HepG2 (cell line): ENCODE measurements at regions not wholly inside any gene's neighbourhood (a gene's known extent, or its start where the extent isn't known, plus 50 kb on each side); places are given as distances from the start of the nearest gene placed in this dataset.
A peak's percentile ranks its signal among the peaks of the same experiment; 100 is the strongest.

Experiments used
- ATAC-seq: fragments of 200-7000 bp; cut with Tn5 transposase; 3 replicates; pipeline ENCODE4 v1.9.1; 2020; ENCODE audit warnings: mild to moderate bottlenecking, moderate library complexity
- BruUV-seq: library from RNA; stranded (reverse); fragments of 400-500 nt; replicated peaks from 2 replicates; lab custom pipeline; 2021; lab: Mats Ljungman, UMichigan
- CTCF ChIA-PET: fragments of 300-600 bp; formaldehyde crosslinking; extraction: SDS; loops from one replicate; lab custom pipeline; 2021; ENCODE audit warnings: low total read pairs, inconsistent platforms, low intra/inter-chr PET ratio; lab: Yijun Ruan, JAX
- POLR2A ChIA-PET: fragments of 350-600 bp; sonication (Branson Sonifier 250); formaldehyde crosslinking; loops from one replicate; lab custom pipeline; 2020; ENCODE audit warnings: antibody characterized with exemption, inconsistent platforms; lab: Yijun Ruan, JAX
- DNase-seq: peaks from one replicate; pipeline ENCODE4 v3.0.0-alpha.2; 2015; ENCODE audit warnings: low spot score
- FAIRE-seq: peaks from 3 replicates; lab custom pipeline; 2011; peaks lifted over from hg19 to GRCh38; lab: Jason Lieb, UNC
- H2AFZ ChIP-seq: one replicate; pipeline ENCODE4 v1.6.1; 2011; ENCODE audit warnings: low read length, inconsistent platforms
- H3K27ac ChIP-seq: fragments of 300-600 bp; 3 replicates; pipeline ENCODE4 v1.8.0; 2011; ENCODE audit warnings: mixed run types, mild to moderate bottlenecking, mixed read lengths, low read length, inconsistent platforms; ENCODE audit not compliant: insufficient read depth; ENCODE audit errors: extremely low read length
- H3K27me3 ChIP-seq, 2 experiments: fragments of 200-600 bp in 1 of 2; 2 replicates in 1 of 2; 3 replicates in 1 of 2; pipeline versions ENCODE4 v1.6.0 to v1.8.0; 2011; ENCODE audit warnings: low read length in 2 of 2, mild to moderate bottlenecking in 2 of 2, moderate library complexity in 2 of 2, inconsistent platforms in 1 of 2; ENCODE audit not compliant: insufficient read depth in 2 of 2, control insufficient read depth in 1 of 2
- H3K36me3 ChIP-seq, 2 experiments: fragments of 200-600 bp in 1 of 2; replicated peaks in 1 of 2; 2 replicates in 1 of 2; 3 replicates in 1 of 2; pipeline versions ENCODE4 v1.5.1 to v1.8.0; 2011; ENCODE audit warnings: low read length in 2 of 2, inconsistent platforms in 1 of 2; ENCODE audit not compliant: insufficient read depth in 2 of 2, control insufficient read depth in 1 of 2
- H3K4me1 ChIP-seq: 2 replicates; pipeline ENCODE4 v1.5.1; 2012; ENCODE audit warnings: low read length, inconsistent platforms; ENCODE audit not compliant: insufficient read depth
- H3K4me2 ChIP-seq: 2 replicates; pipeline ENCODE4 v1.6.0; 2011; ENCODE audit warnings: low read depth, low read length, inconsistent platforms
- H3K4me3 ChIP-seq, 3 experiments: fragments of 200-600 bp in 1 of 3; sonication (generic), shearing (Covaris generic) in 1 of 3; replicated peaks in 1 of 3; 2 replicates each; pipeline ENCODE4 v1.5.1; 2011 to 2016; ENCODE audit warnings: low read length in 3 of 3, inconsistent platforms in 2 of 3, low read depth in 2 of 3, mild to moderate bottlenecking in 2 of 3, control low read depth in 1 of 3, mixed read lengths in 1 of 3; ENCODE audit not compliant: insufficient read depth in 1 of 3
- H3K79me2 ChIP-seq: one replicate; pipeline ENCODE4 v1.6.1; 2011; ENCODE audit warnings: low read length, inconsistent platforms; ENCODE audit not compliant: insufficient read depth
- H3K9ac ChIP-seq: 2 replicates; pipeline ENCODE4 v1.6.0; 2011; ENCODE audit warnings: mild to moderate bottlenecking, low read depth, low read length, inconsistent platforms; ENCODE audit not compliant: insufficient read depth
- H3K9me3 ChIP-seq: 2 replicates; pipeline ENCODE4 v1.5.1; 2012; ENCODE audit warnings: mild to moderate bottlenecking, low read length
- H4K20me1 ChIP-seq: 2 replicates; pipeline ENCODE4 v1.6.0; 2011; ENCODE audit warnings: inconsistent platforms, mild to moderate bottlenecking, low read length, moderate library complexity; ENCODE audit not compliant: insufficient read depth
- ATF1 ChIP-seq: IDR thresholded peaks from 2 replicates; pipeline ENCODE4 v1.6.1; 2016; ENCODE audit warnings: mild to moderate bottlenecking, control low read depth
- ERF ChIP-seq: IDR thresholded peaks from 2 replicates; pipeline ENCODE4 v1.6.1; 2018; ENCODE audit warnings: missing biosample characterization, missing genetic modification reagents
- HNF1B ChIP-seq: sonication (generic); formaldehyde crosslinking; IDR thresholded peaks from 2 replicates; pipeline ENCODE4 v1.5.1; 2020; ENCODE audit warnings: mild to moderate bottlenecking, moderate library complexity, missing genetic modification reagents
- PPARG ChIP-seq: conservative IDR thresholded peaks from 2 replicates; pipeline ENCODE4 v1.6.1; 2016; ENCODE audit warnings: missing biosample characterization, missing genetic modification reagents
- SNAPC2 ChIP-seq: sonication (generic); formaldehyde crosslinking; IDR thresholded peaks from 2 replicates; pipeline ENCODE4 v1.8.1; 2022; ENCODE audit warnings: mild to moderate bottlenecking, missing genetic modification reagents
- TFE3 ChIP-seq: IDR thresholded peaks from 2 replicates; pipeline ENCODE4 v1.6.1; 2016
- ZNF572 ChIP-seq: sonication (generic); formaldehyde crosslinking; IDR thresholded peaks from 2 replicates; pipeline ENCODE4 v1.5.1; 2020; ENCODE audit warnings: mild to moderate bottlenecking, missing genetic modification reagents
- WGBS: methylation state at CpG from one replicate; pipeline ENCODE4 v1.1.6; 2017; ENCODE audit warnings: low lambda C conversion rate; 5-methylcytosine and 5-hydroxymethylcytosine counted together
- in situ Hi-C: cut with HindIII; loops from 2 replicates; pipeline ENCODE4 v1.10.0; 2017; ENCODE audit warnings: low pct_unique_long_range_greater_than_20kb; ENCODE audit not compliant: extremely low pct_ligation_motif_present
- intact Hi-C: fragments of 100-400 bp; cut with micrococcal nuclease; formaldehyde crosslinking; loops from one replicate; pipeline ENCODE4 v1.10.0; 2022; ENCODE audit not compliant: unreplicated experiment

- H3K36me3 ChIP-seq, result no peaks in the 10 kb centered on the region
- no peak overlapping the region for H3K9ac ChIP-seq
- ATAC-seq, result peak; percentile 40; the same call in 1 of the 3 replicates
- FAIRE-seq, result no peak
- H3K27ac ChIP-seq, result no peak overlapping the region
- H3K9me3 ChIP-seq, result no peaks in the 10 kb centered on the region
- no peak for DNase-seq
- ChIA-PET POLR2A (no interaction called here), CTCF (no interaction called here)
- H3K4me1 ChIP-seq, result peaks cover 59% of the 10 kb centered on the region
- no peaks in the 10 kb centered on the region for H4K20me1 ChIP-seq
- WGBS, result 100% methylated on average over 1 of the region's 1 CpG
- no peak overlapping the region for H2AFZ ChIP-seq
- no peaks in the 10 kb centered on the region for H3K27me3 ChIP-seq
- intact Hi-C loops (no loop called here), in situ Hi-C loops (no loop called here)
- no peaks in the 10 kb centered on the region for H3K79me2 ChIP-seq
- TF ChIP-seq PPARG (CRISPR knock-in tag), result peak; percentile 64; the same call in 1 of the 2 replicates
- no peak for TF ChIP-seq ERF
- H3K4me3 ChIP-seq, result no peak overlapping the region
- BruUV-seq, result no TSS peak
- H3K4me2 ChIP-seq, result no peak overlapping the region
Measured at GRCh38 chr7:54882694-54883093, 123.7 kb upstream of the SEC61G start.

GRCh38 chr7:54883576-54883975, 124.6 kb upstream of the SEC61G start:
- Histone ChIP-seq H3K4me1 (peaks cover 50% of the 10 kb centered on the region), H3K4me2 (no peak overlapping the region)
- ATAC-seq, result no peak
- TF ChIP-seq SNAPC2 (CRISPR knock-in tag) (no peak), HNF1B (CRISPR knock-in tag) (no peak), ZNF572 (CRISPR knock-in tag) (no peak), TFE3 (CRISPR knock-in tag) (0 out of 2 replicates have a peak, but pooled peaks have one; percentile 25), ATF1 (CRISPR knock-in tag) (no peak)
- TF ChIP-seq, all 625 proteins: peak for 1
- Histone ChIP-seq H3K9me3 (no peaks in the 10 kb centered on the region), H3K36me3 (no peaks in the 10 kb centered on the region), H2AFZ (no peak overlapping the region), H4K20me1 (no peaks in the 10 kb centered on the region), H3K27ac (no peak overlapping the region), H3K27me3 (no peaks in the 10 kb centered on the region), H3K4me3 (no peak overlapping the region), H3K79me2 (no peaks in the 10 kb centered on the region), H3K9ac (no peak overlapping the region)
- FAIRE-seq, result peak; percentile 28
- WGBS, result 50% methylated on average over 1 of the region's 1 CpG
- in situ Hi-C loops (no loop called here), intact Hi-C loops (no loop called here)
- ChIA-PET CTCF (no interaction called here), POLR2A (no interaction called here)
- no TSS peak for BruUV-seq
- DNase-seq, result no peak
